Mucosa of stomach (tissue), 1 donor: ENCODE measurements at regions not wholly inside any gene's neighbourhood (a gene's known extent, or its start where the extent isn't known, plus 50 kb on each side); places are given as distances from the start of the nearest gene placed in this dataset.

Source experiments
- H3K27me3 ChIP-seq: one replicate; pipeline ENCODE4 v1.7.0; 2013; ENCODE audit warnings: mild to moderate bottlenecking, low read length; ENCODE audit not compliant: control insufficient read depth, insufficient read depth
- H3K36me3 ChIP-seq: one replicate; pipeline ENCODE4 v1.7.0; 2013; ENCODE audit warnings: low read length; ENCODE audit not compliant: control insufficient read depth, insufficient read depth
- H3K4me1 ChIP-seq: one replicate; pipeline ENCODE4 v1.7.0; 2013; ENCODE audit warnings: mild to moderate bottlenecking, low read length; ENCODE audit not compliant: control insufficient read depth, insufficient read depth
- H3K4me3 ChIP-seq: one replicate; pipeline ENCODE4 v1.7.0; 2013; ENCODE audit warnings: low read length
- H3K9ac ChIP-seq: one replicate; pipeline ENCODE4 v1.7.0; 2013; ENCODE audit warnings: mild to moderate bottlenecking, low read length, moderate library complexity
- H3K9me3 ChIP-seq: one replicate; pipeline ENCODE4 v1.7.0; 2013; ENCODE audit warnings: mild to moderate bottlenecking, low read length, moderate library complexity; ENCODE audit not compliant: control insufficient read depth
- donor health status: Pancreatic carcinoma.

DNA sequence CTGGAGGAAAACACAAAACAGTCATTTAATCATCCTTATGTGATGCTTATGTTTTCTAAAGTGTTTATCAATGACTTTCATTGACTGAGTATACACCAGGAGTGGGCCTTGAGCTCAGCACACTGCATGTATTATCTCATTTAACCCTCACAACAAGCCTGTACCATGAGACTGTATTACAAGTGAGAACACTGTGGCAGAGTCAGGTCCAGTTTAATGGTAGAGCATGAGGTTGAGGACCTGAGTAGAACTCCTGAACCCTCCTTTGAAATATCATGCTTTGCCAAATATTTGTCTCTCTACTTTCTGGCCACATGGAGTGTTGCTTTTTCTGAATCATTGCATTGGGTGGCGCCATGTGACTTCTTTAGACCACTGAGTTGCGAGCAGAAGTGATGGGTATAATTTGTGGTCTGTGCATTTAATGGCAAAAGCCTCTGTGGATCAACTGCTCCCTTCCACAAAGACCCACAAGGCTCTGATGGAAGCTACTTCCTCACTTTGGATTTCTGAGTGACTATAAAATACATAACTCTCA lies 65.0 kb upstream of the SIRPG start:
- no peak overlapping the region for H3K4me3 ChIP-seq
- no peaks in the 10 kb centered on the region for H3K36me3 ChIP-seq
- H3K9me3 ChIP-seq: no peaks in the 10 kb centered on the region
- no peaks in the 10 kb centered on the region for H3K4me1 ChIP-seq
- no peaks in the 10 kb centered on the region for H3K27me3 ChIP-seq
- H3K9ac ChIP-seq: no peak overlapping the region

DNA sequence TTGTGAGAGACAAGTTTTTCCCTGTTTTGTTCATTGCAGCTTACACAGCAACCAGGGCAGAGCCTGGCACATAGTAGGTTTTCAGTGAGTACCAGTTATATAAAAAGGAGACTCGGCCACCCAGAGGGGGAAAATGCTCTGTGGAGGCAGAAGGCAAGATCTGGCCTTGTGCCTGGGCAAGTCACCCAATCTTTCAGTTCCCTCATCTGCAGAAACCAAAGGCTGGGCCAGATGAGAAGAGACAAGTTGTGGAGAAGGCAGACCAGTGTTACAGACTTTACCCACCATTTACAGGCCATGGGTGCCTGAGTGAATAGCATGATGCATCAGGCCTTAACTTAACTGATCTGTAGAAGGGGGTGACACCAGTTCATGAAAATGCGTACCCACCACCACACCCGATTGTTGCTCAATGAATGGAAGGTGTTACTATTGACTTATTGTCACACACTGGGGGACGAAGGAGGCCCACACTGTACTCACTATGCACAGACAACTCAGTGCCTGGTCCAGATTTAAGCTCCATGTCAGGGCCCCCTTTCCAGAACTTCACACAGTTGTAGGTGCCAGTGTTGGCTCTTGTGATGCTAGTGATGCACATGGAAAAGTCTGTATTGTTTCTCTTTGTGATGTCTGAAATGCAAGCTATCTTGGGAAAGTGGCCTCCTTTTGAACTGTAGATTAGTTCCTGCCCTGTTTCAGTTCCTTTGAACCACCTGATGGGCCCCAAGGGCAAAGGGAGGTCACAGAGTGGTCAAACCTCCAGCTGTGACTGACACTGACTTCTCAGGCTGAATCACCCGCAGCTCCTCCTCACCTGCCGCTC lies 64.3 kb upstream of the SIRPG start:
- no peak overlapping the region for H3K9ac ChIP-seq
- H3K36me3 ChIP-seq: no peaks in the 10 kb centered on the region
- no peak overlapping the region for H3K4me3 ChIP-seq
- H3K27me3 ChIP-seq: no peaks in the 10 kb centered on the region
- no peaks in the 10 kb centered on the region for H3K4me1 ChIP-seq
- H3K9me3 ChIP-seq: no peaks in the 10 kb centered on the region

DNA sequence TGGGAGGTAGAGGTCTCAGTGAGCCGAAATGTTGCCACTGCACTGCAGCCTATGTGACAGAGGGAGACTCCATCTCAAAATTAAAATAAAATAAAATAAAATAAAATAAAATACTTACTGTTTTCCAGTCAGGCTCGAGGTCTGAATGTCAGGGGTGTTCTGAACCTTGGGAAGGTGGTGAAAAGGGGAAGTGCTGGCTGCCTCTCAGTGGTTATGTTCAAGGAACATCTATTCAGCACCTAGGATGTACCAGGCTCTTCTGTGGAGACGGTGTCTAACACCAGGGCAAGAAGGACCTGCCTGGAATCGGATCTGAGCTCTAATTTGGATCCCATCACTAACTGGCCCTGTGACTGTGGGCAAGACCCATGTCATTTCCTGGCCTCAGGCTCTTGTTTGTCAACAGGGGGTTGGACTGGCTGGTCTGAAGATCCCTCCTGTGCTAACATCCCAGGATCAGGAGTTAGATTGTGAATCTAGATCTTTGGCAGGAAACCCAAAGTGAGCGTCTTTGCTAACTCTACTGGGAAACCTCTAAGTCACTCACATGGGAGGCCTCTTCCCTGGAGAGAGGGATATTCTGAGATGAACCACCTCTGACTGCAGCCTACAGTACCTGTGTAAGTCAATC lies 63.4 kb upstream of the SIRPG start:
- H3K9ac ChIP-seq: no peak overlapping the region
- H3K4me3 ChIP-seq: no peak overlapping the region
- no peaks in the 10 kb centered on the region for H3K27me3 ChIP-seq

DNA sequence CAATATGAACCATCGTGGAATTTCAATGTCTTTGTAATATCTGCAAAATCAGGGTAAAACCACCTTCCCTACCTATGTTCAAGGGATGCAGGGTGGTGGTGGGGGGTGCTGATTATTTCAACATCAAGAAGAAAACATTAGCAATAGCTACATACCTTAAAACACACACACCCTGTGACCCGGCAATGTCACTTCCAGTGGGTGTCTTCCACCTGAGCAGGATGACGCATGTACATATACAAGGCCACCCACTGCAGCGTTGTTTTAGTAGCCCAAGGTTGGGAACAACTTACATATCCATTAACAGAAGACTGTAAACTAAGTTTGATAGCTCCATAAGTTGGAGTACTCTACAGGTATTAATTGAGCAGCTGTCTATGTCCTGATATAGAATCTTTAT lies 62.6 kb upstream of the SIRPG start:
- Histone ChIP-seq H3K9ac (no peak overlapping the region), H3K27me3 (no peaks in the 10 kb centered on the region), H3K36me3 (no peaks in the 10 kb centered on the region), H3K9me3 (no peaks in the 10 kb centered on the region), H3K4me3 (no peak overlapping the region), H3K4me1 (no peaks in the 10 kb centered on the region)

More for the DNA sequence above, 63.4 kb upstream of the SIRPG start:
- Histone ChIP-seq H3K9me3 (no peaks in the 10 kb centered on the region), H3K4me1 (no peaks in the 10 kb centered on the region), H3K36me3 (no peaks in the 10 kb centered on the region)

DNA sequence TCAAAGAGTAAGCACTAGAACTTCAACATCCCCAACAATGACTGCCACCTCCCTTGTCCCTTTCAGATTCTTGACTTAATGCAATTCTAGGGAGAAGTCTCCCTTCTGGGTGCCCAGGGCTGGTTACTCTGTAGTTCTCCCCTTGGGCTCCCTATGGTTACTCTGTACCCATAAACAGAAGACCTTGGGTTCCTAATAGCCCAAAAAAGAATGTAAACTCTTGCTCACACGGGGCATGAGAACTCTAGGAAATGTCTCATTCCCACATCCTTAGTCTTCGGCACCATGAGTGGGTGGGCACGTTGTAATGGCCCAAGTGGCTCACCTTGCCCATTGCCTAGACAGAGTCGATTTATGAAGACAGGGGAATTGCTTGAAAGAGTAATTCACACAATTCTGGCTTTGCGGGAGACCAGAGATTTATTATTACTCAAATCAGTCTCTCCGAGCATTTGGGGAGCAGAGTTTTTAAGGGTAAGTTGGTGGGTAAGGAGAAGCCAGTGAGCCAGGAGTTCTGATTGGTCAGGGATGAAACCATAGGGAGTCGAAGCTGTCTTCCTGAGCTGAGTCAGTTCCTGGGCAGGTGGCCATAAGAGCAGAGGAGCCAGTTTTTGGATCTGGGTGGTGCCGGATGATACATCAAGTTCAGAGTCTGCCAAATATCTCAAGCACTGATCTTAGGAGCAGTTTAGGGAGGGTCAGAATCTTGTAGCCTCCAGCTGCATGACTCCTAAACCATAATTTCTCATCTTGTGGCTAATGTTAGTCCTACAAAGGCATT lies 61.2 kb upstream of the SIRPG start:
- H3K4me1 ChIP-seq: no peaks in the 10 kb centered on the region
- no peak overlapping the region for H3K4me3 ChIP-seq
- no peak overlapping the region for H3K9ac ChIP-seq
- H3K27me3 ChIP-seq: no peaks in the 10 kb centered on the region
- H3K9me3 ChIP-seq: no peaks in the 10 kb centered on the region
- H3K36me3 ChIP-seq: no peaks in the 10 kb centered on the region

DNA sequence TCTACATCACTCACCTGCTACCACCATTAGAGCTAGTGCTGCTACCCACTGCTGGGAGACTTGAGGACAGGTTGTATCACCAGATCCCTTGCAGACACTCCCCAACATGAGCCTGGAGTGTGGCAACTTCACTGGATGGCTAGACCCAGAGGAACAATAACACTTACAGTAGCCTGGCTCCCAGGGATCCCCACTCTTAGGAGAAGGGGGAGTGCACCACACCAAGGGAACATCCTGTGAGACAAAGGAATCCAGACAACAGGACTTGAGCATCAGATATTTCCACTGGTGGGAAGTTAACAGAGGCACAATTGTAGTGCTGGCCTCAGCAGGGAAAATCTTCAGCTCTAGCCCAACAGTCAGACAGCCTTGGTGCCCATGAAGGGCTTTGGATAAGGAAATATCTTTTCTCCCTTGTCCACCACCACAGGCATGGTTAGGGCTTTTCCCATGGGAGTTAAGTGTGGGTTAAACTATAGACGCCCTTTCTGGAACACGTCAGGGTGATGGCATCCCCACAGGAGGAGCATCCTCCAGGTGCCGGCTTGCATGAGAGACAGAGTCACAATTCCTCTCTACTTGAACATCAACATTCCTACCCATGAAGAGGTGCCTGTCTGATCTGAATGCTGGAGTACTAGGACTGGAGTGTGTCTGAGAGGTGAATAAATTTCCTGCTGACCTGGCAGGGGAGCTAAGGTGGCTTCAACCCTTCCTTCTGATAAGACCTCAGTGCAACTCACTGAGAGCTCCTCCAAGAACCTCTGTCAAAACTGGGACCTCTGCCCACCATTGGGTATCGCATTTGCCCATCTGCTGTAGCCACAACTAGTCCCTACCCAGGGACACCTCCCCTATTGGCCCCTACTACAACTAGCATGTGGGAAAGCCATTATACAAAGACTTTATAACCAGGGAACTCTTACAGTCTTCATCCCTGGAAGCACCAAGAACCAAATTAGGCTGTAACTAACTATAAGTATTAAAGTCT lies 55.4 kb upstream of the SIRPG start:
- H3K9me3 ChIP-seq: no peaks in the 10 kb centered on the region
- H3K36me3 ChIP-seq: no peaks in the 10 kb centered on the region
- no peaks in the 10 kb centered on the region for H3K27me3 ChIP-seq
- no peak overlapping the region for H3K4me3 ChIP-seq
- H3K9ac ChIP-seq: no peak overlapping the region
- H3K4me1 ChIP-seq: no peaks in the 10 kb centered on the region

DNA sequence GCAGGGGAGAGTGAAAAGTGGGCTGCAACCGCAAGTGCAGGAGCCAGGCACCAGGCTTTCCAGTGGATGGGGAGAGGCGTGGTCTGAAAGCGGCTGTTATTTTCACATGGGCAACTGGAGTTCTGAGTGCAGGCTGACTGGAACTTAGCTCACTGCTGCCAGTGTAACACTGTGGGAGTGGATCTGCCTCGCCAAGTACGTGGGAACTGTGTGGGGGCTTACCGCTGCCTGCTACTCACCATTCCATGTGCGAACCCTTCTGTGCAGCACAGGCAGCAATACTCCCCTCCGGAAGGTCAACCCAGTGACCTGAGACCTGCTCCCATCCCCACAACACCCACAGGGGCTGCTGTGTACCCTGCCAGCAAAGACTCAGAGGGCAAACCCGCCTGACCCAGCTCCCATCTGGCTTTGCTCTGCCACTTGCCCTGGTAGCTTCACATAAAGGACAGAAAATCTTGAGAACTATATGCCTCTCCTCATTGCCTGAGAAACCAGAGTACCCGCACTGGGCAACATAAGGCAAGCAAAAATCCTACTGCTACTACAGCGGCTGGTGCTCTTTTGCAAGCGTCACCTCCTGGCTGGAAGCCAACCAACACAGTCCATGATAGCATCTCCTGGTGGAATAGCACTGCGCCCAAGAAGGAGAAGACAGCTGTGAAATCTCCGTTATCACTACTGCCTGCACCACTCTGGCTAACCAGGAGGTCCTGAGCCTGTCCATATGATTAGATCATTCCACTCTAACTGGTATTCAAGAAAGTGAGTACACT lies 54.4 kb upstream of the SIRPG start:
- Histone ChIP-seq H3K4me1 (no peaks in the 10 kb centered on the region), H3K4me3 (no peak overlapping the region), H3K9me3 (no peaks in the 10 kb centered on the region), H3K27me3 (no peaks in the 10 kb centered on the region), H3K36me3 (no peaks in the 10 kb centered on the region), H3K9ac (no peak overlapping the region)

DNA sequence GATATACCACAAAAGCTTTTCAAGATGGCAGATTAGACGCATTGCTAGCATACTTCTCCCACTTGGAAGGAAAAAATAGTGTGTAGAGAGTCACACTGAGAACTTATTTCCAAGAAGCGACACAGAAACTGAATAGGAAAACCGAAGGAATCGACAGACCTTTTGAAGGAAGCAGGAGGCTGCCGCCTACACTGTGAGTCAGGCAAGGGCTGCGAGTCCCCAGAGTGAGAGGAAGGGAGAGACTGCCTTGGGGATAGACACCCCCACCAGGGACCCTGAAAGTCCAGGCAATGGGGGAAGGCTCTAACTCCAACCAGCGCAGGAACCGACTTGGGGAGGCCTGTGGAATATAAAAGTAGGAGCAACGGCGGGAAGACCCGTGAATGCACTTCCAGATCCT lies 53.7 kb upstream of the SIRPG start:
- H3K9me3 ChIP-seq: no peaks in the 10 kb centered on the region
- no peak overlapping the region for H3K4me3 ChIP-seq
- no peaks in the 10 kb centered on the region for H3K27me3 ChIP-seq

DNA sequence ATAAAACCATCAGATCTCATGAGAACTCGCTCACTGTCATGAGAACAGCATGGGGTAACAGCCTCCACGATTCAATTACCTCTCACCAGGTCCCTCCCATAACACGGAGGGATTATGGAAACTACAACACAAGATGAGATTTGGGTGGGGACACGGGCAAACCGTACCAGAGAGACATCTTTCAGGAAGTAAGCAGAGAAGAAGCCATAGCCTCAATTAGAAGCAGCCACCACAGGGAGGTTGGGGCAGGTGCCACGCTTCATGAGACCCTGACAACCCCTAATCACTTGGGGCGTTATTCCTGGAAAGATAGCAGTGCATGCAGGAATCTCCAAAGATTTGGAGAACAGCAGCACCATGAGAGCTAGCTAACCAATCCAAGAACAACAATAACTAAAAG lies 52.9 kb upstream of the SIRPG start:
- H3K36me3 ChIP-seq: no peaks in the 10 kb centered on the region
- no peaks in the 10 kb centered on the region for H3K9me3 ChIP-seq
- H3K27me3 ChIP-seq: no peaks in the 10 kb centered on the region
- H3K9ac ChIP-seq: no peak overlapping the region
- no peaks in the 10 kb centered on the region for H3K4me1 ChIP-seq
- H3K4me3 ChIP-seq: no peak overlapping the region

More for the DNA sequence above, 53.7 kb upstream of the SIRPG start:
- Histone ChIP-seq H3K36me3 (no peaks in the 10 kb centered on the region), H3K4me1 (no peaks in the 10 kb centered on the region), H3K9ac (no peak overlapping the region)

DNA sequence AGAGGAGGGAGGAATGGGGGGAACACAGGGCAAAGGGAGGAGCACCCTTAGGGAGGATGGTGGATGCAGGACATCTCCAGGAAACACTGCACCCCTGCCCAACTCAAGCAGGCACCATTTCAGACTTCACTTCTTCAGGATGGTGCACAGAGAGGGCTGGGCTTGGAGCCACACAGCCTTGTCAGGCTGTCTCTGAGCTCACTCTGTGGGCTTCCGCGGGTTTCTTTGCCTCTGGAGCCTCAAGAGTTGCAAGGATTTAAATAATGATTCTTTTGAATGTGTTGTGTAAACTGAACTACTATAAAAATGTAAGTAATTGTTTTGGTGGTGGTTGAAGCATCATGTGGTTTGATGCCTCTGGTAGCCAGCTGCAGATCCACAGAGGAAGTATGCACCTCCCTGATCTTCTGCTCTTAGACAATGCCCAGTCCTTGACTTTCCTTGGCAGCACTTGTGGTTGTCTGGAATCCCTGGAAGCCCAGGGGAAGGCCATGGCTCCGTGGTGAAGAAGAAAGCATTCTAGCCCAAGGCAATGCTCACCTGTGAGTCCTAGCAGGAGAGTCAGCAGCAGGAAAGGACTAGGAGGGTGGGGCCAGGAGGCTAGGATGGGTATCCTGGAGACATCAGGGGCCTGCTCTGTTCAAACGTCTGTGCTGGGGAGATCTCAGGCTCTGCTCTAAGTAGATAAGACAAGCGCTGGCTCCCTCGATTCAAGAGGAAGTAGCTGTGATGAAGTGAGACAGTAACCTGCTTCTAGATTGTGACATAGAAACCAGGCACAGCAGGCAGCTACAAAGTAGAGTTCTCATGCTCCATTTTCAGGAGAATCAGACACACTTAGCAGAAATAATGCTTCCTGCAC lies 50.2 kb upstream of the SIRPG start:
- Histone ChIP-seq H3K4me1 (no peaks in the 10 kb centered on the region), H3K27me3 (no peaks in the 10 kb centered on the region)

More for the DNA sequence above, 50.2 kb upstream of the SIRPG start:
- Histone ChIP-seq H3K9ac (no peak overlapping the region), H3K36me3 (no peaks in the 10 kb centered on the region), H3K4me3 (no peak overlapping the region), H3K9me3 (no peaks in the 10 kb centered on the region)
